K562 (cell line): ENCODE measurements at regions not wholly inside any gene's neighbourhood (a gene's known extent, or its start where the extent isn't known, plus 50 kb on each side); places are given as distances from the start of the nearest gene placed in this dataset.

Source experiments
- ATAC-seq: fragments of 200-7000 bp; cut with Tn5 transposase; 3 replicates; pipeline ENCODE4 v1.9.1; 2020; ENCODE audit warnings: moderate library complexity
- BruUV-seq: library from RNA; stranded (reverse); fragments of 400-500 nt; replicated peaks from 2 replicates; lab custom pipeline; 2021; lab: Mats Ljungman, UMichigan
- CTCF ChIA-PET: fragments of 300-600 bp; formaldehyde crosslinking; extraction: SDS; loops from one replicate; lab custom pipeline; 2021; ENCODE audit warnings: low intra/inter-chr PET ratio; lab: Yijun Ruan, JAX
- POLR2A ChIA-PET: fragments of 300-600, 350-650 bp; sonication (Branson Sonifier 250); formaldehyde crosslinking; extraction: SDS; loops from one replicate; lab custom pipeline; 2021; ENCODE audit warnings: antibody characterized with exemption, inconsistent platforms; lab: Yijun Ruan, JAX
- DNase-seq, 4 experiments: peaks; one replicate each; pipeline versions ENCODE4 v3.0.0 to v3.0.0-alpha.2; 2011 to 2018; ENCODE audit warnings: low spot score in 3 of 4, mixed read lengths in 3 of 4; ENCODE audit errors: extremely low read depth in 1 of 4
- FAIRE-seq: peaks from 2 replicates; lab custom pipeline; 2011; peaks lifted over from hg19 to GRCh38; lab: Jason Lieb, UNC
- H2AFZ ChIP-seq: 2 replicates; pipeline ENCODE4 v1.6.0; 2011; ENCODE audit warnings: low read depth, low read length, control low read depth, inconsistent platforms
- H3K27ac ChIP-seq: fragments of 200-600 bp; 3 replicates; pipeline ENCODE4 v1.8.0; 2011; ENCODE audit warnings: low read depth, mild to moderate bottlenecking, control low read depth, inconsistent platforms, low read length, moderate library complexity, mixed read lengths; ENCODE audit errors: extremely low read depth
- H3K27me3 ChIP-seq, 2 experiments: fragments of 300-600 bp in 1 of 2; 2 replicates in 1 of 2; 3 replicates in 1 of 2; pipeline versions ENCODE4 v1.6.0 to v1.8.0; 2011; ENCODE audit warnings: inconsistent platforms in 2 of 2, low read length in 2 of 2, mild to moderate bottlenecking in 1 of 2, mixed read lengths in 1 of 2, moderate library complexity in 1 of 2; ENCODE audit not compliant: control insufficient read depth in 2 of 2, insufficient read depth in 2 of 2
- H3K36me3 ChIP-seq: fragments of 300-600 bp; 3 replicates; pipeline ENCODE4 v1.8.0; 2011; ENCODE audit warnings: mild to moderate bottlenecking, low read length, inconsistent platforms; ENCODE audit not compliant: control insufficient read depth, insufficient read depth
- H3K4me1 ChIP-seq, 2 experiments: fragments of 200-600 bp in 1 of 2; replicated peaks in 1 of 2; 2 replicates in 1 of 2; 3 replicates in 1 of 2; pipeline versions ENCODE4 v1.5.1 to v1.8.0; 2011; ENCODE audit warnings: inconsistent platforms in 2 of 2, low read length in 2 of 2, mild to moderate bottlenecking in 1 of 2, mixed read lengths in 1 of 2, moderate library complexity in 1 of 2; ENCODE audit not compliant: control insufficient read depth in 2 of 2, insufficient read depth in 2 of 2
- H3K4me2 ChIP-seq: 2 replicates; pipeline ENCODE4 v1.6.1; 2011; ENCODE audit warnings: low read length, control low read depth, inconsistent platforms, mixed read lengths; ENCODE audit not compliant: insufficient read depth
- H3K4me3 ChIP-seq: fragments of 200-600 bp; sonication (generic), shearing (Covaris generic); 2 replicates; pipeline ENCODE4 v1.5.1; 2016; ENCODE audit warnings: control low read depth, inconsistent platforms
- H3K79me2 ChIP-seq: fragments of 200-600 bp; 3 replicates; pipeline ENCODE4 v1.8.0; 2011; ENCODE audit warnings: low read length, inconsistent platforms; ENCODE audit not compliant: control insufficient read depth, insufficient read depth
- H3K9ac ChIP-seq, 2 experiments: 2 replicates each; pipeline versions ENCODE4 v1.6.0 to v1.6.1; 2011; ENCODE audit warnings: low read depth in 2 of 2, low read length in 2 of 2, control low read depth in 1 of 2, inconsistent platforms in 1 of 2, mild to moderate bottlenecking in 1 of 2, mixed read lengths in 1 of 2; ENCODE audit not compliant: insufficient read depth in 1 of 2
- H3K9me1 ChIP-seq: one replicate; pipeline ENCODE4 v1.6.0; 2011; ENCODE audit warnings: inconsistent platforms, mild to moderate bottlenecking, low read length, moderate library complexity; ENCODE audit not compliant: control insufficient read depth, insufficient read depth
- H3K9me3 ChIP-seq: replicated peaks from 2 replicates; pipeline ENCODE4 v1.5.1; 2011; ENCODE audit warnings: low read depth, low read length, inconsistent platforms; ENCODE audit not compliant: control insufficient read depth, insufficient read depth
- H4K20me1 ChIP-seq: replicated peaks from 2 replicates; pipeline ENCODE4 v1.6.1; 2011; ENCODE audit warnings: low read length, inconsistent platforms, mixed read lengths; ENCODE audit not compliant: control insufficient read depth, insufficient read depth
- CBFB ChIP-seq: sonication (generic); formaldehyde crosslinking; IDR thresholded peaks from 2 replicates; pipeline ENCODE4 v1.4.0; 2020; ENCODE audit warnings: mild to moderate bottlenecking, missing genetic modification reagents
- NFIC ChIP-seq: fragments of 450-650 bp; IDR thresholded peaks from 2 replicates; pipeline ENCODE4 v1.6.1; 2017; ENCODE audit warnings: mild to moderate bottlenecking, inconsistent platforms
- NR2C2 ChIP-seq, 2 experiments: fragments of 200-800 bp in 1 of 2; sonication (Bioruptor generic) in 1 of 2; sonication (generic) in 1 of 2; formaldehyde crosslinking in 1 of 2; IDR thresholded peaks; 2 replicates each; pipeline versions ENCODE4 v1.6.1 to v1.8.0; 2016 to 2022; ENCODE audit warnings: mild to moderate bottlenecking in 1 of 2, missing compliant biosample characterization in 1 of 2, missing genetic modification characterization in 1 of 2, missing genetic modification reagents in 1 of 2
- NRF1 ChIP-seq, 2 experiments: fragments of 450-650 bp; IDR thresholded peaks in 1 of 2; conservative IDR thresholded peaks in 1 of 2; 2 replicates each; pipeline ENCODE4 v1.6.1; 2014; ENCODE audit warnings: mild to moderate bottlenecking in 2 of 2
- TAL1 ChIP-seq: fragments of 450-650 bp; IDR thresholded peaks from 2 replicates; pipeline ENCODE4 v1.6.1; 2016; ENCODE audit warnings: mild to moderate bottlenecking
- ZNF561 ChIP-seq: fragments of 450-650 bp; formaldehyde crosslinking; conservative IDR thresholded peaks from 2 replicates; pipeline ENCODE4 v1.4.0; 2020; ENCODE audit warnings: mild to moderate bottlenecking, moderate library complexity
- WGBS: fragments of 100-300 bp; shearing (Covaris generic); methylation state at CpG from one replicate; pipeline ENCODE4 v1.1.6; 2016; ENCODE audit warnings: low coverage, mixed read lengths; ENCODE audit not compliant: insufficient coverage; ENCODE audit errors: missing lambda C conversion rate; 5-methylcytosine and 5-hydroxymethylcytosine counted together
- in situ Hi-C: fragments of 300-500 bp; cut with MboI; formaldehyde crosslinking; loops from 4 replicates; pipeline ENCODE4 v1.15.0; 2018; ENCODE audit warnings: inconsistent platforms, mixed read lengths
- intact Hi-C: fragments of 100-400 bp; cut with micrococcal nuclease; formaldehyde crosslinking; loops from 2 replicates; pipeline ENCODE4 v1.14.2; 2022
- TF ChIP-seq, protein P1 (sequence below): IDR thresholded peaks from 2 replicates; pipeline ENCODE4 v1.6.1; 2016; ENCODE audit warnings: missing genetic modification characterization, missing compliant biosample characterization
- TF ChIP-seq, protein P2 (sequence below): fragments of 250-450 bp; sonication (Bioruptor Pico); IDR thresholded peaks from 2 replicates; pipeline ENCODE4 v1.9.0; 2021; ENCODE audit warnings: mild to moderate bottlenecking, inconsistent platforms

DNA sequence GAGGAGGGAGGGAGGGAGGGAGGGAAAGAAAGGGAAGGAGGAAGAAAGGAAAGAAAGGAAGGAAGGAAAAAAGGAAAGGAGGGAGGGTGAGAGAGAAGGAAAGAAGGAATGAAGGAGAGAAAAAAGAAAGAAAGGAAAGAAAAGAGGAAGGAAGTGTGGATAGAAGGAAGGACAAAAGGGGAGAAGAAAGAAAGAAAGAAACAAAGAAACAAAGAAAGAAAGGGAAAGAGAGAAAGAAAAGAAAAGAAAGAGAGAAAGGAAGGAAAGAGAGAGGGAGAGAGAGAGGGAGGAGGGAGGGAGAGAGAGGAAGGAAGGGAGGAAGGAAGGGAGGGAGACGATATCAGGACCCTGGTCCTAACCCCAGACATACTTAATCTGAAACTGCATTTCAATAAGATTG lies 146.2 kb upstream of the ZC3H11B start:
- intact Hi-C loops: no loop called here
- ChIA-PET CTCF (no interaction called here), POLR2A (interaction anchor here (0.6 to 0.9 kb wide), 4 partner anchors 12 to 1173 kb away, joined by 3 to 5 read pairs (median 4); no protein-coding TSS in a partner anchor)
- Histone ChIP-seq H2AFZ (no peak overlapping the region), H3K27me3 (peaks cover 2 to 9% of the 10 kb centered on the region in 2 experiments), H3K9me3 (no peaks in the 10 kb centered on the region), H3K9ac (no peak overlapping the region), H3K36me3 (no peaks in the 10 kb centered on the region), H3K4me3 (no peak overlapping the region), H3K4me2 (no peak overlapping the region), H3K4me1 (no peaks in the 10 kb centered on the region; a peak in 1 of 5 replicates), H3K27ac (no peak overlapping the region), H4K20me1 (no peaks in the 10 kb centered on the region), H3K79me2 (no peaks in the 10 kb centered on the region), H3K9me1 (no peaks in the 10 kb centered on the region)
- in situ Hi-C loops: no loop called here
- DNase-seq (no peak), FAIRE-seq (no peak), ATAC-seq (no peak)
- no TSS peak for BruUV-seq
- 0% methylated on average over 1 of the region's 1 CpG for WGBS
- TF ChIP-seq, protein P1, sequence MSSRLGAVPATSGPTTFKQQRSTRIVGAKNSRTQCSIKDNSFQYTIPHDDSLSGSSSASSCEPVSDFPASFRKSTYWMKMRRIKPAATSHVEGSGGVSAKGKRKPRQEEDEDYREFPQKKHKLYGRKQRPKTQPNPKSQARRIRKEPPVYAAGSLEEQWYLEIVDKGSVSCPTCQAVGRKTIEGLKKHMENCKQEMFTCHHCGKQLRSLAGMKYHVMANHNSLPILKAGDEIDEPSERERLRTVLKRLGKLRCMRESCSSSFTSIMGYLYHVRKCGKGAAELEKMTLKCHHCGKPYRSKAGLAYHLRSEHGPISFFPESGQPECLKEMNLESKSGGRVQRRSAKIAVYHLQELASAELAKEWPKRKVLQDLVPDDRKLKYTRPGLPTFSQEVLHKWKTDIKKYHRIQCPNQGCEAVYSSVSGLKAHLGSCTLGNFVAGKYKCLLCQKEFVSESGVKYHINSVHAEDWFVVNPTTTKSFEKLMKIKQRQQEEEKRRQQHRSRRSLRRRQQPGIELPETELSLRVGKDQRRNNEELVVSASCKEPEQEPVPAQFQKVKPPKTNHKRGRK: peak; percentile 90
- no peak for TF ChIP-seq ZNF561 (CRISPR knock-in tag)

DNA sequence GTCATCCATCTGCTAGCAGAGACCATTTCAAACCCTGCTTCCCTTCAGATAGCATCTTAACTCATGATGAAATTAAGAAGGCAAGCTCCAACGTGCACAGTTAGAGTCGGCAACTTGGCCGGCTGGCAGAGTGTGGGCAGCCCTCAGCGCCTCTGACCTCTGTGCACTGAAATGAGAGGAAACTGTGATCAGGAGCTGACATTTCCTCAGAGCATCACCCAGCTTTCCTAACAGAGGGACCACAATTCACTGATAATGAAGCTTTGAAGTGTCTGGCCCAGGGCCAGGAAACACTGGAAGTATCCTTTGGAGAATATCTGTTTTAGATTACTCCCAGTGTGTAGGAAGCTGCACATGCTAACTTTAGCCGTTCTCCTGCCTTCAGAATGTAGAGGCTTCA lies 145.0 kb upstream of the ZC3H11B start:
- no peak overlapping the region for H3K27ac ChIP-seq
- POLR2A ChIA-PET: interaction anchor here (0.9 to 1.2 kb wide), 2 partner anchors 15 to 26 kb away, joined by 3 read pairs; no protein-coding TSS in a partner anchor
- intact Hi-C loops: no loop called here
- H3K9ac ChIP-seq: no peak overlapping the region
- CTCF ChIA-PET: no interaction called here
- H3K9me3 ChIP-seq: no peaks in the 10 kb centered on the region
- no peaks in the 10 kb centered on the region for H3K9me1 ChIP-seq
- TF ChIP-seq NR2C2 (CRISPR knock-in tag; IDR thresholded peaks at IDR 0.05): no peak
- no peak for TF ChIP-seq NR2C2 (tag; IDR thresholded peaks at IDR 0.05)
- TF ChIP-seq CBFB (CRISPR knock-in tag): no peak
- TF ChIP-seq, protein P2, sequence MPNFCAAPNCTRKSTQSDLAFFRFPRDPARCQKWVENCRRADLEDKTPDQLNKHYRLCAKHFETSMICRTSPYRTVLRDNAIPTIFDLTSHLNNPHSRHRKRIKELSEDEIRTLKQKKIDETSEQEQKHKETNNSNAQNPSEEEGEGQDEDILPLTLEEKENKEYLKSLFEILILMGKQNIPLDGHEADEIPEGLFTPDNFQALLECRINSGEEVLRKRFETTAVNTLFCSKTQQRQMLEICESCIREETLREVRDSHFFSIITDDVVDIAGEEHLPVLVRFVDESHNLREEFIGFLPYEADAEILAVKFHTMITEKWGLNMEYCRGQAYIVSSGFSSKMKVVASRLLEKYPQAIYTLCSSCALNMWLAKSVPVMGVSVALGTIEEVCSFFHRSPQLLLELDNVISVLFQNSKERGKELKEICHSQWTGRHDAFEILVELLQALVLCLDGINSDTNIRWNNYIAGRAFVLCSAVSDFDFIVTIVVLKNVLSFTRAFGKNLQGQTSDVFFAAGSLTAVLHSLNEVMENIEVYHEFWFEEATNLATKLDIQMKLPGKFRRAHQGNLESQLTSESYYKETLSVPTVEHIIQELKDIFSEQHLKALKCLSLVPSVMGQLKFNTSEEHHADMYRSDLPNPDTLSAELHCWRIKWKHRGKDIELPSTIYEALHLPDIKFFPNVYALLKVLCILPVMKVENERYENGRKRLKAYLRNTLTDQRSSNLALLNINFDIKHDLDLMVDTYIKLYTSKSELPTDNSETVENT: no peak
- 0 out of 4 replicates have a peak, but pooled peaks of 1 of the 2 experiments have one; percentile 21 for TF ChIP-seq NRF1 (conservative IDR thresholded peaks at IDR 0.05 in 1 of 2, IDR thresholded peaks at IDR 0.05 in 1 of 2)
- TF ChIP-seq TAL1: no peak
- peak; percentile 74 for TF ChIP-seq NFIC
- H3K4me3 ChIP-seq: no peak overlapping the region
- no peaks in the 10 kb centered on the region for H3K36me3 ChIP-seq
- BruUV-seq: no TSS peak
- no peaks in the 10 kb centered on the region; a peak in 1 of 5 replicates for H3K4me1 ChIP-seq
- H4K20me1 ChIP-seq: no peaks in the 10 kb centered on the region
- WGBS: 0% methylated on average over 5 of the region's 5 CpGs
- H3K27me3 ChIP-seq: peaks cover 4 to 9% of the 10 kb centered on the region in 2 experiments
- DNase-seq (peak in 1 of 4 experiments; percentile 15), ATAC-seq (no peak), FAIRE-seq (no peak)
- no peak overlapping the region for H2AFZ ChIP-seq
- no peak overlapping the region for H3K4me2 ChIP-seq
- H3K79me2 ChIP-seq: no peaks in the 10 kb centered on the region
- in situ Hi-C loops: no loop called here
